Panc1 (cell line): ENCODE measurements at regions not wholly inside any gene's neighbourhood (a gene's known extent, or its start where the extent isn't known, plus 50 kb on each side); places are given as distances from the start of the nearest gene placed in this dataset.

Experiments used
- POLR2AphosphoS5 ChIP-seq: IDR thresholded peaks from 2 replicates; pipeline ENCODE4 v1.6.1; 2012; ENCODE audit warnings: mild to moderate bottlenecking, low read depth, low read length, moderate library complexity
- TF ChIP-seq, protein P1 (sequence below): fragments of 450-650 bp; IDR thresholded peaks from 2 replicates; pipeline ENCODE4 v1.5.1; 2017; ENCODE audit warnings: mild to moderate bottlenecking

DNA sequence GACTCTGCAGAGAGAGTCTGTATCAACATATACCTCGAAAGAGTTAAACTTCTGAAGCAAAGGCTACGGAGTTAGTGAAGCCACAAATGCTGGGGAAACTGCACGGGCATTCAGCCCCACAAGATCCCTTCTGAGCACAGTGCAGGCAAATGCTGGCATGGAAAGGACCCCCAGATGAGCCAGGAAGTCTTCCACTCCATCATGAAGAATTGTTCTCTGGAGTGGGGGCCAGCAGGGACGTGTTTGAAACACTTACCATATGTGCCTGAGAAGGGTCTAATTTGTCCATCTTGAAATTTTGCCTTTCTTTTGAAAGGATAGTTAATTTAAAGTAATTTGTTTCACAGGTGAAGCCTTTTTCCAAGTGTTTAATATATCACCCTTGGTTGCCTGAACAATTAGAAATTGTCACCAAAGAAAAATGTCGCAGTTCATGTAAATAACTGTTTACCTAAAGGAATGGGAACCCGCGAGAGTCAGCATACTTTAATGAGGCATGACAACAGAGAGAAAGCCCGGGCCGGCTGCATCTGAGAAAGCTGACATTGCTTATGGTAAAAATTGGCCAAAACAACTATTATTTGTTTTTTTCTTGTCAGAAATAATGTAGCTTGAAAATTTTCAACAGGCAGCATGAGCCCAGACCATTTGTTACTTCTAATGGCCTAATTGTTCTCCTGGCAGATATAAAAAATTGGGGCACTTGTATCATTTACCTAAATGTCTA, 287.6 kb upstream of the MGMT start:
- TF ChIP-seq, protein P1, sequence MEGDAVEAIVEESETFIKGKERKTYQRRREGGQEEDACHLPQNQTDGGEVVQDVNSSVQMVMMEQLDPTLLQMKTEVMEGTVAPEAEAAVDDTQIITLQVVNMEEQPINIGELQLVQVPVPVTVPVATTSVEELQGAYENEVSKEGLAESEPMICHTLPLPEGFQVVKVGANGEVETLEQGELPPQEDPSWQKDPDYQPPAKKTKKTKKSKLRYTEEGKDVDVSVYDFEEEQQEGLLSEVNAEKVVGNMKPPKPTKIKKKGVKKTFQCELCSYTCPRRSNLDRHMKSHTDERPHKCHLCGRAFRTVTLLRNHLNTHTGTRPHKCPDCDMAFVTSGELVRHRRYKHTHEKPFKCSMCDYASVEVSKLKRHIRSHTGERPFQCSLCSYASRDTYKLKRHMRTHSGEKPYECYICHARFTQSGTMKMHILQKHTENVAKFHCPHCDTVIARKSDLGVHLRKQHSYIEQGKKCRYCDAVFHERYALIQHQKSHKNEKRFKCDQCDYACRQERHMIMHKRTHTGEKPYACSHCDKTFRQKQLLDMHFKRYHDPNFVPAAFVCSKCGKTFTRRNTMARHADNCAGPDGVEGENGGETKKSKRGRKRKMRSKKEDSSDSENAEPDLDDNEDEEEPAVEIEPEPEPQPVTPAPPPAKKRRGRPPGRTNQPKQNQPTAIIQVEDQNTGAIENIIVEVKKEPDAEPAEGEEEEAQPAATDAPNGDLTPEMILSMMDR: no peak
- TF ChIP-seq POLR2AphosphoS5: no peak
